ENCODE measurements at regions not wholly inside any gene's neighbourhood (a gene's known extent, or its start where the extent isn't known, plus 50 kb on each side); places are given as distances from the start of the nearest gene placed in this dataset.
"Not testable (repeated sequence)": the region's sequence is repeated elsewhere in the genome, so short reads cannot be mapped to it uniquely, and the experiment has no call there.

DNA sequence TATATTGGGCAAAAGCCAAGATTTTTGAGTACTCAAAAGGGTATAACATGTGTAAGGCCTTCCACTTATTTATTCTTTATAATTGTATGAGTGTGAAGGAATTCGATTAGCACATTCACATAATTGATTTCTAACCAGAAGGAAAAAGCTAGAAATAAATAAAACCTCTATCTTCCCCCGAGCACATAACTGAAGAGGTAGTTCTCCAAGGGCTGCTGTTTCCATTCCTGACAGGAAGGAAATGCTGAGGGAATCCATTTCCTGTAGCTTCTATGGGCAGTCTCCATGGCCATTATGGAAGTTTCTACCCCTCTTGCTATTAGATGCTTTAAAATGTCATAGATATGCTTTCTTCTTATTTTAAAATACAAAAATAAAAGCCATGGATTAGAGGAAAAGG is 70.5 kb upstream of the ABCB5 start:
- no peak for ATAC-seq
- Histone ChIP-seq H3K27me3 (ENCODE audit: control insufficient read depth in 2 of 2, insufficient read depth in 2 of 2, low read length in 2 of 2) (no peaks in the 10 kb centered on the region), H3K4me2 (ENCODE audit: insufficient read depth, low read length) (no peak overlapping the region), H3K27ac (ENCODE audit: extremely low read depth, low read depth, low read length) (no peak overlapping the region), H4K20me1 (replicated peaks; ENCODE audit: control insufficient read depth, insufficient read depth, low read length) (no peaks in the 10 kb centered on the region), H3K9me1 (ENCODE audit: control insufficient read depth, insufficient read depth, low read length) (no peaks in the 10 kb centered on the region), H3K4me1 (replicated peaks in 1 of 2; ENCODE audit: control insufficient read depth in 2 of 2, insufficient read depth in 2 of 2, low read length in 2 of 2) (no peaks in the 10 kb centered on the region), H3K9me3 (replicated peaks; ENCODE audit: control insufficient read depth, insufficient read depth, low read depth, low read length) (no peaks in the 10 kb centered on the region), H3K36me3 (ENCODE audit: control insufficient read depth, insufficient read depth, low read length) (no peaks in the 10 kb centered on the region), H3K4me3 (no peak overlapping the region), H3K79me2 (ENCODE audit: control insufficient read depth, insufficient read depth, low read length) (no peaks in the 10 kb centered on the region), H2AFZ (ENCODE audit: low read depth, low read length) (no peak overlapping the region), H3K9ac (ENCODE audit: insufficient read depth in 1 of 2, low read depth in 2 of 2, low read length in 2 of 2) (no peak overlapping the region)
- TF ChIP-seq SMARCB1 (IDR thresholded peaks at IDR 0.05; ENCODE audit: insufficient read length, low read depth) (no peak), ZNF780A (CRISPR knock-in tag; IDR thresholded peaks at IDR 0.05) (no peak), FOXJ3 (CRISPR knock-in tag; IDR thresholded peaks at IDR 0.05) (no peak), ZNF551 (CRISPR knock-in tag; IDR thresholded peaks at IDR 0.05) (no peak), ETV1 (tag; conservative IDR thresholded peaks at IDR 0.05; ENCODE audit: low read depth) (no peak), HEY1 (CRISPR knock-in tag; IDR thresholded peaks at IDR 0.05; ENCODE audit: borderline replicate concordance) (no peak), TAF7 (tag; IDR thresholded peaks at IDR 0.05) (no peak), PHB2 (IDR thresholded peaks at IDR 0.05; ENCODE audit: low read depth) (no peak), RBM22 (IDR thresholded peaks at IDR 0.05; ENCODE audit: low read depth, low read length, poor library complexity, severe bottlenecking) (no peak), PCBP2 (IDR thresholded peaks at IDR 0.05; ENCODE audit: low read depth, low read length, poor library complexity, severe bottlenecking) (no peak)
- ChIA-PET CTCF (ENCODE audit: low intra/inter-chr PET ratio) (no interaction called here), POLR2A (no interaction called here)
- no peak for DNase-seq (ENCODE audit: extremely low read depth in 1 of 4, low spot score in 3 of 4)
- 7% methylated on average over 2 of the region's 2 CpGs for WGBS (ENCODE audit: insufficient coverage, low coverage, missing lambda C conversion rate)
- intact Hi-C loops (cut with micrococcal nuclease): no loop called here
- BruUV-seq (replicated peaks): no TSS peak
- in situ Hi-C loops (cut with MboI): no loop called here
- FAIRE-seq: no peak

DNA sequence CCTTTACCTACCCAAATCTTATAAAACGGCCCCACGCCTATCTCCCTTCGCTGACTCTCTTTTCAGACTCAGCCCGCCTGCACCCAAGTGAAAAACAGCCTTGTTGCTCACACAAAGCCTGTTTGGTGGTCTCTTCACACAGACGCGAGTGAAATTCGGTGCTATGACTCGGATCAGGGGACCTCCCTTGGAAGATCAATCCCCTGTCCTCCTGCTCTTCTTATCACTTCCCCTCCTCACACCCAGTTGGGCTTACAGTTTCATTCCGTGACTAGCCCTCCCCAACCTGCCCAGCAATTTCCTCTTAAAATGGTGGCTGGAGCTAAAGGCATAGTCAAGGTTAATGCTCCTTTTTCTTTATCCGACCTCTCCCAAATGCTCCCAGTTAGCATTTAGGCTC is 68.5 kb upstream of the ABCB5 start:
- POLR2A ChIA-PET; BruUV-seq (replicated peaks); H3K9me3 ChIP-seq (replicated peaks; ENCODE audit: control insufficient read depth, insufficient read depth, low read depth, low read length); ATAC-seq; H3K9me1 ChIP-seq (ENCODE audit: control insufficient read depth, insufficient read depth, low read length); H3K4me2 ChIP-seq (ENCODE audit: insufficient read depth, low read length); DNase-seq (ENCODE audit: extremely low read depth in 1 of 4, low spot score in 3 of 4); intact Hi-C loops (cut with micrococcal nuclease); H3K36me3 ChIP-seq (ENCODE audit: control insufficient read depth, insufficient read depth, low read length); H4K20me1 ChIP-seq (replicated peaks; ENCODE audit: control insufficient read depth, insufficient read depth, low read length); H3K4me1 ChIP-seq (replicated peaks in 1 of 2; ENCODE audit: control insufficient read depth in 2 of 2, insufficient read depth in 2 of 2, low read length in 2 of 2); H3K27ac ChIP-seq (ENCODE audit: extremely low read depth, low read depth, low read length); H3K79me2 ChIP-seq (ENCODE audit: control insufficient read depth, insufficient read depth, low read length); CTCF ChIA-PET (ENCODE audit: low intra/inter-chr PET ratio); in situ Hi-C loops (cut with MboI); H3K4me3 ChIP-seq; H3K27me3 ChIP-seq (ENCODE audit: control insufficient read depth in 2 of 2, insufficient read depth in 2 of 2, low read length in 2 of 2); FAIRE-seq; H3K9ac ChIP-seq (ENCODE audit: insufficient read depth in 1 of 2, low read depth in 2 of 2, low read length in 2 of 2): not testable (repeated sequence)
- 8% methylated on average over 10 of the region's 10 CpGs for WGBS (ENCODE audit: insufficient coverage, low coverage, missing lambda C conversion rate)
- peak overlapping the region; percentile 68; the same call in 1 of the 2 replicates for H2AFZ ChIP-seq (ENCODE audit: low read depth, low read length)
